ENCODE measurements at regions not wholly inside any gene's neighbourhood (a gene's known extent, or its start where the extent isn't known, plus 50 kb on each side); places are given as distances from the start of the nearest gene placed in this dataset.

DNA sequence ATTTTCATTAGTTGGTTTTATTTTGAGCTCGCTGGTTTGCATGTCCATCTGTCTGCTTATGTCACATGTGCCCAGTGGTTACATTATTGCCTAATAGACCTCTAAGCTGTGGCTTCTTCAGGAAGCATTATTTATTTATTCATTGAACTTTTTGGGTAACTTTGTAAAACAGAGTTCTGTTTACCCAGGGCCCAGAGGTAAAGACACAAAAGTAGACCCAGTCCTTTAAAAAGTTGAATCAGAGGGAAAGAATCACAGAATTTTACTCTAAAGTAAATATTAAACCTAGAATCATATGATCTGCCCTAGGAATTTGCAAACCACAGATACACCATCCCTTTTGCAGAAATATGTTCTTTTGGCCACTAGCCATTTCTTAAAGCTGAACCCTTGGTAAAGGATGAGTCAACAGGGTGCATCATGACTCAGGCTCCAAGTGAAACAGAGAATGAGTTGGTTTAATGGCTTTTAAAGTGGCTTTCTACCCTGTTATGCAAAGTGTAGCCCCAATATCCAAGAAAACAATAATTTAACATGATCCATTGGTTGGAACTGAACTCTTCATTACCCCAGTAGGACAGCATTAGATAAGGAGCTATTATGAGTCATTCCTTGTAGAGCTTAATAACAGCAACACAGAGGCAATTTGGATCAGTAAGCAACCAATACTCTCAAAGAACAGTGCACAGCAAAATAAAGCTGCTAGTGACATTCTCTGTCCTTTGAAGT, 236.3 kb downstream of the KCNJ2 start:
- no peak for DNase-seq
- Histone ChIP-seq H3K79me2 (ENCODE audit: control insufficient read depth, insufficient read depth, low read length) (no peaks in the 10 kb centered on the region), H4K20me1 (ENCODE audit: control insufficient read depth, insufficient read depth, low read length, poor library complexity, severe bottlenecking) (no peaks in the 10 kb centered on the region), H3K9ac (ENCODE audit: low read length) (no peak overlapping the region), H3K4me1 (ENCODE audit: control insufficient read depth in 2 of 2, insufficient read depth in 2 of 2, low read length in 2 of 2) (no peaks in the 10 kb centered on the region), H3K9me3 (ENCODE audit: control extremely low read depth in 1 of 3, control insufficient read depth in 2 of 3, insufficient read depth in 1 of 3, low read length in 2 of 3) (no peaks in the 10 kb centered on the region), H3K27me3 (replicated peaks in 1 of 4; ENCODE audit: control extremely low read depth in 1 of 4, control insufficient read depth in 3 of 4, insufficient read depth in 4 of 4, low read length in 3 of 4) (no peaks in the 10 kb centered on the region), H2AFZ (ENCODE audit: insufficient read depth, low read depth, low read length, poor library complexity, severe bottlenecking) (no peak overlapping the region), H3K4me2 (replicated peaks; ENCODE audit: low read depth, low read length, poor library complexity, severe bottlenecking) (no peak overlapping the region), H3K27ac (ENCODE audit: low read length in 2 of 2) (no peak overlapping the region), H3K4me3 (ENCODE audit: control extremely low read depth in 1 of 5, extremely low read depth in 1 of 5, insufficient read depth in 1 of 5, low read depth in 2 of 5, low read length in 4 of 5) (no peak overlapping the region), H3K36me3 (replicated peaks in 1 of 2; ENCODE audit: control extremely low read depth in 1 of 2, control insufficient read depth in 1 of 2, extremely low read depth in 1 of 2, insufficient read depth in 2 of 2, low read length in 1 of 2) (no peaks in the 10 kb centered on the region)
- no peaks in the 10 kb centered on the region for H3K27me3 Mint-ChIP-seq
- TF ChIP-seq, protein P1, sequence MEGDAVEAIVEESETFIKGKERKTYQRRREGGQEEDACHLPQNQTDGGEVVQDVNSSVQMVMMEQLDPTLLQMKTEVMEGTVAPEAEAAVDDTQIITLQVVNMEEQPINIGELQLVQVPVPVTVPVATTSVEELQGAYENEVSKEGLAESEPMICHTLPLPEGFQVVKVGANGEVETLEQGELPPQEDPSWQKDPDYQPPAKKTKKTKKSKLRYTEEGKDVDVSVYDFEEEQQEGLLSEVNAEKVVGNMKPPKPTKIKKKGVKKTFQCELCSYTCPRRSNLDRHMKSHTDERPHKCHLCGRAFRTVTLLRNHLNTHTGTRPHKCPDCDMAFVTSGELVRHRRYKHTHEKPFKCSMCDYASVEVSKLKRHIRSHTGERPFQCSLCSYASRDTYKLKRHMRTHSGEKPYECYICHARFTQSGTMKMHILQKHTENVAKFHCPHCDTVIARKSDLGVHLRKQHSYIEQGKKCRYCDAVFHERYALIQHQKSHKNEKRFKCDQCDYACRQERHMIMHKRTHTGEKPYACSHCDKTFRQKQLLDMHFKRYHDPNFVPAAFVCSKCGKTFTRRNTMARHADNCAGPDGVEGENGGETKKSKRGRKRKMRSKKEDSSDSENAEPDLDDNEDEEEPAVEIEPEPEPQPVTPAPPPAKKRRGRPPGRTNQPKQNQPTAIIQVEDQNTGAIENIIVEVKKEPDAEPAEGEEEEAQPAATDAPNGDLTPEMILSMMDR (IDR thresholded peaks at IDR 0.05), result no peak
- TF ChIP-seq EZH2 (IDR thresholded peaks at IDR 0.05; ENCODE audit: borderline replicate concordance, insufficient read depth, low read depth, low read length, poor library complexity, severe bottlenecking), result no peak
- CTCF ChIA-PET, result no interaction called here
- H3K27ac Mint-ChIP-seq, result no peak overlapping the region
- no peak for ATAC-seq (ENCODE audit: low read depth)
- intact Hi-C loops (cut with micrococcal nuclease), result no loop called here
- POLR2A ChIA-PET, result no interaction called here
- WGBS (ENCODE audit: insufficient coverage), result no CpG with 5 or more reads among the region's 1 CpG
- H3K4me3 Mint-ChIP-seq, result no peak overlapping the region
- no peaks in the 10 kb centered on the region for H3K4me1 Mint-ChIP-seq
- H3K9me3 Mint-ChIP-seq (ENCODE audit: insufficient read depth), result no peaks in the 10 kb centered on the region

DNA sequence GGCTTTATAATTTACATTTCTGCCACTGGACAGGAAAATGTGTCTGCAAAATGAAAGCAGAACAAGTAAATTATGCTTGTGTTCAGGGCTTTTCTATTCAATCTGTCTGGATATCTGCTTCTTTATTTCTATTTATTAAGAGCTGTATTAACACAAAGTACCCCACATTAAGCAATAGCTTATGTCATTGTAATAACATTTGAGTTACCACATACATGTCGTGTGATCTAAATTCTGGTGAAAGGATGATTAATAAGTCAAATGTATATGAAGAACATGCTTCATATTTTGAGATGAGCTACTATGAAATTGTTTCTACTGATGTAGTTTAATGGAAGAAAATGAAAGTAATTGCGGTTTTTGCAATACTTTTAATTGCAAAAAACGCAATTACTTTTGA, 238.2 kb downstream of the KCNJ2 start:
- POLR2A ChIA-PET, result no interaction called here
- DNase-seq, result no peak

More for the DNA sequence above, 238.2 kb downstream of the KCNJ2 start:
- no CpG with 5 or more reads among the region's 3 CpGs for WGBS (ENCODE audit: insufficient coverage)
- no peak overlapping the region for H3K4me2 ChIP-seq (replicated peaks; ENCODE audit: low read depth, low read length, poor library complexity, severe bottlenecking)
- Mint-ChIP-seq H3K9me3 (ENCODE audit: insufficient read depth) (no peaks in the 10 kb centered on the region), H3K27ac (no peak overlapping the region), H3K27me3 (no peaks in the 10 kb centered on the region), H3K4me1 (no peaks in the 10 kb centered on the region), H3K4me3 (no peak overlapping the region)
- H3K9me3 ChIP-seq (ENCODE audit: control extremely low read depth in 1 of 3, control insufficient read depth in 2 of 3, insufficient read depth in 1 of 3, low read length in 2 of 3), result no peaks in the 10 kb centered on the region
- H3K36me3 ChIP-seq (replicated peaks in 1 of 2; ENCODE audit: control extremely low read depth in 1 of 2, control insufficient read depth in 1 of 2, extremely low read depth in 1 of 2, insufficient read depth in 2 of 2, low read length in 1 of 2), result no peaks in the 10 kb centered on the region
- CTCF ChIA-PET, result interaction anchor here (0.7 kb wide), 1 partner anchor 628 kb away, joined by 3 read pairs; no protein-coding TSS in a partner anchor
- H3K4me3 ChIP-seq (ENCODE audit: control extremely low read depth in 1 of 5, extremely low read depth in 1 of 5, insufficient read depth in 1 of 5, low read depth in 2 of 5, low read length in 4 of 5), result no peak overlapping the region
- H3K27ac ChIP-seq (ENCODE audit: low read length in 2 of 2), result no peak overlapping the region
- intact Hi-C loops (cut with micrococcal nuclease), result no loop called here
- H3K27me3 ChIP-seq (replicated peaks in 1 of 4; ENCODE audit: control extremely low read depth in 1 of 4, control insufficient read depth in 3 of 4, insufficient read depth in 4 of 4, low read length in 3 of 4), result no peaks in the 10 kb centered on the region
- TF ChIP-seq, protein P1 (IDR thresholded peaks at IDR 0.05), result no peak
- TF ChIP-seq EZH2 (IDR thresholded peaks at IDR 0.05; ENCODE audit: borderline replicate concordance, insufficient read depth, low read depth, low read length, poor library complexity, severe bottlenecking), result no peak
- H3K9ac ChIP-seq (ENCODE audit: low read length), result no peak overlapping the region
- no peaks in the 10 kb centered on the region for H4K20me1 ChIP-seq (ENCODE audit: control insufficient read depth, insufficient read depth, low read length, poor library complexity, severe bottlenecking)
- no peak for ATAC-seq (ENCODE audit: low read depth)
- H2AFZ ChIP-seq (ENCODE audit: insufficient read depth, low read depth, low read length, poor library complexity, severe bottlenecking), result no peak overlapping the region
- H3K79me2 ChIP-seq (ENCODE audit: control insufficient read depth, insufficient read depth, low read length), result no peaks in the 10 kb centered on the region
- H3K4me1 ChIP-seq (ENCODE audit: control insufficient read depth in 2 of 2, insufficient read depth in 2 of 2, low read length in 2 of 2), result no peaks in the 10 kb centered on the region

All from B cell (primary cell).